H9 (cell line): ENCODE measurements at regions not wholly inside any gene's neighbourhood (a gene's known extent, or its start where the extent isn't known, plus 50 kb on each side); places are given as distances from the start of the nearest gene placed in this dataset.

ENCODE experiments used
- DNase-seq: peaks from one replicate; pipeline ENCODE4 v3.0.0-alpha.2; 2017
- H2AFZ ChIP-seq: one replicate; pipeline ENCODE4 v1.6.1; 2013; ENCODE audit warnings: mild to moderate bottlenecking, low read length, control low read depth, moderate library complexity
- H2AK5ac ChIP-seq: 2 replicates; pipeline ENCODE4 v1.6.1; 2013; ENCODE audit warnings: low read length, control low read depth, mixed read lengths; ENCODE audit not compliant: insufficient read length
- H2BK120ac ChIP-seq: one replicate; pipeline ENCODE4 v1.6.1; 2013; ENCODE audit warnings: low read depth, mild to moderate bottlenecking, low read length, control low read depth, inconsistent platforms; ENCODE audit not compliant: poor library complexity, severe bottlenecking
- H2BK12ac ChIP-seq: 2 replicates; pipeline ENCODE4 v1.6.1; 2013; ENCODE audit warnings: low read length, control low read depth, mixed read lengths, low read depth; ENCODE audit not compliant: insufficient read length
- H2BK15ac ChIP-seq: 2 replicates; pipeline ENCODE4 v1.6.1; 2013; ENCODE audit warnings: low read depth, low read length, control low read depth
- H2BK20ac ChIP-seq: one replicate; pipeline ENCODE4 v1.6.1; 2013; ENCODE audit warnings: low read depth, mild to moderate bottlenecking, low read length, control low read depth, inconsistent platforms; ENCODE audit not compliant: poor library complexity, severe bottlenecking
- H2BK5ac ChIP-seq: 2 replicates; pipeline ENCODE4 v1.6.1; 2013; ENCODE audit warnings: low read length, control low read depth, mixed read lengths; ENCODE audit not compliant: insufficient read length
- H3K14ac ChIP-seq: 2 replicates; pipeline ENCODE4 v1.6.1; 2013; ENCODE audit warnings: low read length, control low read depth; ENCODE audit not compliant: insufficient read depth
- H3K18ac ChIP-seq: 2 replicates; pipeline ENCODE4 v1.6.1; 2013; ENCODE audit warnings: low read depth, mild to moderate bottlenecking, mixed read lengths, low read length, control low read depth; ENCODE audit not compliant: insufficient read length
- H3K23ac ChIP-seq: 2 replicates; pipeline ENCODE4 v1.6.1; 2013; ENCODE audit warnings: low read length, control low read depth, mixed read lengths, low read depth; ENCODE audit not compliant: insufficient read length
- H3K23me2 ChIP-seq: 2 replicates; pipeline ENCODE4 v1.6.1; 2013; ENCODE audit warnings: low read depth, mild to moderate bottlenecking, mixed read lengths, low read length, control low read depth; ENCODE audit not compliant: insufficient read length, poor library complexity, severe bottlenecking
- H3K27ac ChIP-seq: 2 replicates; pipeline ENCODE4 v1.5.1; 2013; ENCODE audit warnings: low read length, control low read depth, mixed read lengths, low read depth; ENCODE audit not compliant: insufficient read length
- H3K27me3 ChIP-seq: 2 replicates; pipeline ENCODE4 v1.6.1; 2013; ENCODE audit warnings: low read length, control low read depth, inconsistent platforms; ENCODE audit not compliant: insufficient read depth
- H3K4ac ChIP-seq: 2 replicates; pipeline ENCODE4 v1.6.1; 2013; ENCODE audit warnings: low read depth, mild to moderate bottlenecking, control low read depth, inconsistent platforms, low read length, moderate library complexity
- H3K4me1 ChIP-seq: 2 replicates; pipeline ENCODE4 v1.6.1; 2013; ENCODE audit warnings: low read length, control low read depth, inconsistent platforms; ENCODE audit not compliant: insufficient read depth
- H3K4me2 ChIP-seq: 2 replicates; pipeline ENCODE4 v1.6.1; 2013; ENCODE audit warnings: low read length, control low read depth, mixed read lengths; ENCODE audit not compliant: insufficient read length, insufficient read depth
- H3K56ac ChIP-seq: 2 replicates; pipeline ENCODE4 v1.6.1; 2013; ENCODE audit warnings: low read depth, mild to moderate bottlenecking, mixed read lengths, low read length, control low read depth; ENCODE audit not compliant: insufficient read length
- H3K79me1 ChIP-seq: 2 replicates; pipeline ENCODE4 v1.6.1; 2013; ENCODE audit warnings: low read depth, mild to moderate bottlenecking, moderate library complexity, low read length, control low read depth, inconsistent platforms; ENCODE audit not compliant: insufficient read depth, poor library complexity, severe bottlenecking
- H3K79me2 ChIP-seq: 2 replicates; pipeline ENCODE4 v1.6.1; 2013; ENCODE audit warnings: low read length, control low read depth, inconsistent platforms; ENCODE audit not compliant: insufficient read depth
- H3K9ac ChIP-seq: 2 replicates; pipeline ENCODE4 v1.6.1; 2013; ENCODE audit warnings: low read length, control low read depth, mixed read lengths; ENCODE audit not compliant: insufficient read length; ENCODE audit errors: extremely low read depth
- H3K9me3 ChIP-seq: one replicate; pipeline ENCODE4 v1.6.1; 2013; ENCODE audit warnings: low read depth, low read length, inconsistent platforms; ENCODE audit not compliant: control insufficient read depth
- H3T11ph ChIP-seq: one replicate; pipeline ENCODE4 v1.6.1; 2013; ENCODE audit warnings: mild to moderate bottlenecking, low read length, control low read depth, inconsistent platforms
- H4K20me1 ChIP-seq: one replicate; pipeline ENCODE4 v1.6.1; 2013; ENCODE audit not compliant: control insufficient read depth, insufficient read length, insufficient read depth
- H4K5ac ChIP-seq: 2 replicates; pipeline ENCODE4 v1.6.1; 2013; ENCODE audit warnings: low read depth, mild to moderate bottlenecking, mixed read lengths, low read length, control low read depth; ENCODE audit not compliant: insufficient read length
- H4K8ac ChIP-seq: replicated peaks from 2 replicates; pipeline ENCODE4 v1.6.1; 2013; ENCODE audit warnings: low read length, control low read depth, mixed read lengths, low read depth; ENCODE audit not compliant: insufficient read length
- H4K91ac ChIP-seq: 2 replicates; pipeline ENCODE4 v1.6.1; 2013; ENCODE audit warnings: low read depth, mild to moderate bottlenecking, moderate library complexity, mixed read lengths, low read length, control low read depth; ENCODE audit not compliant: insufficient read length
- H3K27ac Mint-ChIP-seq, 3 experiments: 2 replicates in 2 of 3; 3 replicates in 1 of 3; pipeline ENCODE4 v1.8.0; 2020 to 2021; ENCODE audit warnings: mixed read lengths in 3 of 3, mild to moderate bottlenecking in 1 of 3, moderate library complexity in 1 of 3
- H3K27me3 Mint-ChIP-seq: 2 replicates; pipeline ENCODE4 v1.8.0; 2021; ENCODE audit warnings: low read depth, mild to moderate bottlenecking, moderate library complexity, mixed read lengths
- H3K36me3 Mint-ChIP-seq, 3 experiments: 2 replicates in 2 of 3; 3 replicates in 1 of 3; pipeline ENCODE4 v1.8.0; 2020 to 2021; ENCODE audit warnings: low read depth in 3 of 3, mixed read lengths in 3 of 3; ENCODE audit not compliant: insufficient read depth in 1 of 3
- H3K4me1 Mint-ChIP-seq, 2 experiments: 2 replicates each; pipeline ENCODE4 v1.8.0; 2020; ENCODE audit warnings: mixed read lengths in 2 of 2
- H3K4me3 Mint-ChIP-seq, 2 experiments: 2 replicates in 1 of 2; 3 replicates in 1 of 2; pipeline ENCODE4 v1.8.0; 2020 to 2021; ENCODE audit warnings: mild to moderate bottlenecking in 2 of 2, mixed read lengths in 2 of 2, moderate library complexity in 1 of 2
- H3K9me3 Mint-ChIP-seq, 2 experiments: 2 replicates in 1 of 2; 3 replicates in 1 of 2; pipeline ENCODE4 v1.8.0; 2020; ENCODE audit warnings: mild to moderate bottlenecking in 2 of 2, mixed read lengths in 2 of 2, moderate library complexity in 1 of 2
- WGBS: extraction: QIAGEN DNeasy Blood & Tissue Kit; methylation state at CpG from one replicate; pipeline ENCODE4 v1.1.7; 2013; ENCODE audit warnings: missing lambda C conversion rate, low lambda C conversion rate, mixed read lengths; ENCODE audit not compliant: insufficient read length; ENCODE audit errors: extremely low coverage; 5-methylcytosine and 5-hydroxymethylcytosine counted together
- TF ChIP-seq, protein P1 (sequence below): fragments of 200-600 bp; sonication (generic); conservative IDR thresholded peaks from 3 replicates; pipeline ENCODE4 v1.8.0; 2021; ENCODE audit warnings: antibody characterized with exemption, mild to moderate bottlenecking

GRCh38 chr9:11828201-11828600, 865.0 kb upstream of the TYRP1 start:
- no peaks in the 10 kb centered on the region for H3K79me2 ChIP-seq
- WGBS = no CpG with 5 or more reads among the region's 3 CpGs
- TF ChIP-seq, protein P1, sequence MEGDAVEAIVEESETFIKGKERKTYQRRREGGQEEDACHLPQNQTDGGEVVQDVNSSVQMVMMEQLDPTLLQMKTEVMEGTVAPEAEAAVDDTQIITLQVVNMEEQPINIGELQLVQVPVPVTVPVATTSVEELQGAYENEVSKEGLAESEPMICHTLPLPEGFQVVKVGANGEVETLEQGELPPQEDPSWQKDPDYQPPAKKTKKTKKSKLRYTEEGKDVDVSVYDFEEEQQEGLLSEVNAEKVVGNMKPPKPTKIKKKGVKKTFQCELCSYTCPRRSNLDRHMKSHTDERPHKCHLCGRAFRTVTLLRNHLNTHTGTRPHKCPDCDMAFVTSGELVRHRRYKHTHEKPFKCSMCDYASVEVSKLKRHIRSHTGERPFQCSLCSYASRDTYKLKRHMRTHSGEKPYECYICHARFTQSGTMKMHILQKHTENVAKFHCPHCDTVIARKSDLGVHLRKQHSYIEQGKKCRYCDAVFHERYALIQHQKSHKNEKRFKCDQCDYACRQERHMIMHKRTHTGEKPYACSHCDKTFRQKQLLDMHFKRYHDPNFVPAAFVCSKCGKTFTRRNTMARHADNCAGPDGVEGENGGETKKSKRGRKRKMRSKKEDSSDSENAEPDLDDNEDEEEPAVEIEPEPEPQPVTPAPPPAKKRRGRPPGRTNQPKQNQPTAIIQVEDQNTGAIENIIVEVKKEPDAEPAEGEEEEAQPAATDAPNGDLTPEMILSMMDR = no peak
- no peaks in the 10 kb centered on the region for H3K4me1 ChIP-seq
- no peak overlapping the region for H3K18ac ChIP-seq
- no peak overlapping the region for H3K56ac ChIP-seq
- H3K27ac Mint-ChIP-seq = no peak overlapping the region
- H2AK5ac ChIP-seq = no peak overlapping the region
- H3K79me1 ChIP-seq = no peaks in the 10 kb centered on the region
- no peaks in the 10 kb centered on the region for H3K4me1 Mint-ChIP-seq
- H2BK15ac ChIP-seq = no peak overlapping the region
- no peak overlapping the region for H3K27ac ChIP-seq
- no peak overlapping the region for H2AFZ ChIP-seq
- H3K4me3 Mint-ChIP-seq = no peak overlapping the region
- H3K14ac ChIP-seq = no peak overlapping the region
- no peak overlapping the region for H3K4ac ChIP-seq
- H3K27me3 Mint-ChIP-seq = no peaks in the 10 kb centered on the region
- H3K23me2 ChIP-seq = no peaks in the 10 kb centered on the region
- no peaks in the 10 kb centered on the region for H3K9me3 Mint-ChIP-seq
- no peak overlapping the region for H2BK5ac ChIP-seq
- no peaks in the 10 kb centered on the region for H4K20me1 ChIP-seq
- H2BK120ac ChIP-seq = no peak overlapping the region
- H3K36me3 Mint-ChIP-seq = no peaks in the 10 kb centered on the region
- no peak overlapping the region for H4K5ac ChIP-seq
- no peaks in the 10 kb centered on the region for H3K27me3 ChIP-seq
- no peak overlapping the region for H4K8ac ChIP-seq
- H3K23ac ChIP-seq = no peak overlapping the region
- H2BK20ac ChIP-seq = no peak overlapping the region
- H3K9ac ChIP-seq = no peak overlapping the region
- no peak for DNase-seq
- no peak overlapping the region for H4K91ac ChIP-seq
- no peak overlapping the region for H3T11ph ChIP-seq
- H3K4me2 ChIP-seq = no peak overlapping the region
- H3K9me3 ChIP-seq = no peaks in the 10 kb centered on the region
- H2BK12ac ChIP-seq = no peak overlapping the region
